ENCODE measurements at regions not wholly inside any gene's neighbourhood (a gene's known extent, or its start where the extent isn't known, plus 50 kb on each side); places are given as distances from the start of the nearest gene placed in this dataset.

DNA sequence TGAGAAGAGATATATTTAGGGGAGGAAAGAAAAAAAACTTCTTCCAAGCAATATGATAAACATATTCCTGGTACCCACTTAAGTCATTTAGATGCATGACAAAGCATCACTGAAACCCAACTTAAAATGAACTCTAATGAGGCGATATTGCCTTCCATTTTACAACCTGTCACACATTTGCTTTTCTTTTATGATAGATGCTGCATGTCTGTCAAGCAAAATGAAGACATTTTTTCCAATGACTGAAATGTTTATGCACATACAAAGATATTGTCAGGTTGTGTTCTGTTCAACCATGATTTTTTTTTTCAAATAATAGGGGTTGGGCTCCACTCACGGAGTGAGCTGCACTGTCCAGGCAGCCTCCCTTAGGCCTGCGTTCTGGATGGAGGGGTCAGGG, 894.4 kb downstream of the SORCS3 start:
- no peaks in the 10 kb centered on the region for H3K4me1 ChIP-seq (ENCODE audit: control insufficient read depth in 1 of 2, insufficient read depth in 2 of 2, low read length in 2 of 2)

DNA sequence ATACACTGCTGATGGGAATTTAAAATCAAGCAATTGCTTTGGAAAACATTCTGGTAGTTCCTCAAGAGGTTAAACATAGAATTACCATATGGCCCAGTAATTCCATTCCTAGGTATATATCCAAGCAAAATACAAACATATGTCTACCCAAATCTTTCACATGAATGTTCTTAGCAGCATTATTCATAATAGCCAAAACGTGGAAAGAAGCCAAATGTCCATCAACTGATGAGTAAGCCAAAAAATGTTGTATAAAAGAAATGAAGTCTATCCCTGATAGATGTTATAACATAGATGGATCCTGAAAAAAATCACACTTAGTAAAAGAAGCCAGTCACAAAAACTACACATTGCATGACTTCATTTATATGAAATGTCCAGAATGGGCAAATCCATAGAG, 893.0 kb downstream of the SORCS3 start:
- H3K9me3 ChIP-seq (ENCODE audit: control insufficient read depth in 1 of 2, low read length in 2 of 2), result peaks cover 0 to 4% of the 10 kb centered on the region in 2 donors
- H3K4me3 ChIP-seq (ENCODE audit: low read depth in 1 of 2, low read length in 2 of 2), result no peak overlapping the region
- no peaks in the 10 kb centered on the region for H3K4me1 ChIP-seq (ENCODE audit: control insufficient read depth in 1 of 2, insufficient read depth in 2 of 2, low read length in 2 of 2)
- no peaks in the 10 kb centered on the region for H3K36me3 ChIP-seq (ENCODE audit: control insufficient read depth in 1 of 2, insufficient read depth in 2 of 2, low read length in 2 of 2)
- no peak overlapping the region for H3K27ac ChIP-seq (ENCODE audit: low read length)
- no peaks in the 10 kb centered on the region for H3K27me3 ChIP-seq (ENCODE audit: low read depth, low read length)

More for the DNA sequence above, 894.4 kb downstream of the SORCS3 start:
- Histone ChIP-seq H3K9me3 (ENCODE audit: control insufficient read depth in 1 of 2, low read length in 2 of 2) (peaks cover 0 to 4% of the 10 kb centered on the region in 2 donors), H3K4me3 (ENCODE audit: low read depth in 1 of 2, low read length in 2 of 2) (no peak overlapping the region), H3K27me3 (ENCODE audit: low read depth, low read length) (no peaks in the 10 kb centered on the region), H3K36me3 (ENCODE audit: control insufficient read depth in 1 of 2, insufficient read depth in 2 of 2, low read length in 2 of 2) (no peaks in the 10 kb centered on the region), H3K27ac (ENCODE audit: low read length) (no peak overlapping the region)

DNA sequence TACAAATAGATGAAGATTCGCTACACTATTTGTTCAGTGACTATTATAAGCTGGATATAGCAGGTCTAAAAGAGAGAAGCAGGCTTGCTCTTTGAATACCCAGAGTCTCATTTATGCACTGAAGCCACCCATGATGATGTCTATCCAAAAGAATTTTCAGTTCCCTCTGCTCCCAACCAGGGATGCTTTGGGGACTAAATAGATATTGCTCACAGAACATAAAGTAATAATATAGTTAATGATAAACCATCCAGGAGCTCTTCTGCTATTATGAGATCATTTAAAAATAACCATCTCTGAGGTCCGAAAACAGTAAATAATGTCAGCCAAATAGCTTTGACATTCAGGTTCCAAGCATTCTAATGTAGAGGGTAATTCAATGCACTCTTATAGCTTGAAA, 875.4 kb downstream of the SORCS3 start:
- H3K27ac ChIP-seq (ENCODE audit: low read length), result no peak overlapping the region
- H3K4me3 ChIP-seq (ENCODE audit: low read depth in 1 of 2, low read length in 2 of 2), result no peak overlapping the region
- no peaks in the 10 kb centered on the region for H3K9me3 ChIP-seq (ENCODE audit: control insufficient read depth in 1 of 2, low read length in 2 of 2)
- H3K4me1 ChIP-seq (ENCODE audit: control insufficient read depth in 1 of 2, insufficient read depth in 2 of 2, low read length in 2 of 2), result no peaks in the 10 kb centered on the region
- H3K27me3 ChIP-seq (ENCODE audit: low read depth, low read length), result no peaks in the 10 kb centered on the region
- no peaks in the 10 kb centered on the region for H3K36me3 ChIP-seq (ENCODE audit: control insufficient read depth in 1 of 2, insufficient read depth in 2 of 2, low read length in 2 of 2)

DNA sequence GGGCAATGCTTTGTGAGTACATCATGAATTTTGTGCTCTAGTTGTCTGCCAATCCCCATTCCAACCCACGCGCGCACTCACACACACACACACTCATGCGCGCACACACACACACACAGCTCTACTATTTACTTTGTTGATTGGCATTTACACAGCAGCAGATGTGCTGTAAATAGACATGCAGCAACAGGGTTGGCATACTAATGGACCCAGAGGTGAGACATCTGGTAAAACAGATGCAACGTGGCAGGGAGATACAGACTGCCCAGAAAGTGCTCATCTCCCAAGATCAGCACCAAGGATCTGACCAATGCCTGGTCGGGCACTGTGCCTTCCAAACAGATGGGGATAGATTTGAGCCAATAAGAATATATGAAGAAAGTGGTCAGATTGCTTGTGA, 873.0 kb downstream of the SORCS3 start:
- no peak overlapping the region for H3K27ac ChIP-seq (ENCODE audit: low read length)
- no peaks in the 10 kb centered on the region for H3K9me3 ChIP-seq (ENCODE audit: control insufficient read depth in 1 of 2, low read length in 2 of 2)
- H3K4me3 ChIP-seq (ENCODE audit: low read depth in 1 of 2, low read length in 2 of 2), result no peak overlapping the region
- H3K36me3 ChIP-seq (ENCODE audit: control insufficient read depth in 1 of 2, insufficient read depth in 2 of 2, low read length in 2 of 2), result no peaks in the 10 kb centered on the region
- no peaks in the 10 kb centered on the region for H3K27me3 ChIP-seq (ENCODE audit: low read depth, low read length)
- H3K4me1 ChIP-seq (ENCODE audit: control insufficient read depth in 1 of 2, insufficient read depth in 2 of 2, low read length in 2 of 2), result no peaks in the 10 kb centered on the region

DNA sequence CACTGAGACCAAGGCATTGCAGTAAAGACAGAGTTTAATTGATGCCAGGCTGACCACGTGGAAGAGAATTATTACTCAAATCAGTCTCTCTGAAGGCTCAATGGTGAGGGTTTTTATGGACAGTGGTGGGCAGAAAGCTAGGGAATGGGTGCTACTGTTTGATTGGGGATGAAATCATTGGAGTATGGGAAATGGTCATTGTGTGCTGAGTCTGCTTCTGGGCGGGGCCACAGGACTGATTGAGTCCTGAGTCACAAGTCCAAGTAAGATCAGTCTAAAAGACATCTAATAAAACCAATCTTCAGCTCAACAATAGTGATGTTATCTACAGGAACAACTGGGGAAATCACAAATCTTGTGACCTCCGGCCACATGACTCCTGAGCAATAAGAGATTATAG, 868.4 kb downstream of the SORCS3 start:
- Histone ChIP-seq H3K9me3 (ENCODE audit: control insufficient read depth in 1 of 2, low read length in 2 of 2) (no peaks in the 10 kb centered on the region), H3K4me1 (ENCODE audit: control insufficient read depth in 1 of 2, insufficient read depth in 2 of 2, low read length in 2 of 2) (no peaks in the 10 kb centered on the region), H3K27me3 (ENCODE audit: low read depth, low read length) (no peaks in the 10 kb centered on the region), H3K27ac (ENCODE audit: low read length) (no peak overlapping the region), H3K4me3 (ENCODE audit: low read depth in 1 of 2, low read length in 2 of 2) (no peak overlapping the region), H3K36me3 (ENCODE audit: control insufficient read depth in 1 of 2, insufficient read depth in 2 of 2, low read length in 2 of 2) (no peaks in the 10 kb centered on the region)

DNA sequence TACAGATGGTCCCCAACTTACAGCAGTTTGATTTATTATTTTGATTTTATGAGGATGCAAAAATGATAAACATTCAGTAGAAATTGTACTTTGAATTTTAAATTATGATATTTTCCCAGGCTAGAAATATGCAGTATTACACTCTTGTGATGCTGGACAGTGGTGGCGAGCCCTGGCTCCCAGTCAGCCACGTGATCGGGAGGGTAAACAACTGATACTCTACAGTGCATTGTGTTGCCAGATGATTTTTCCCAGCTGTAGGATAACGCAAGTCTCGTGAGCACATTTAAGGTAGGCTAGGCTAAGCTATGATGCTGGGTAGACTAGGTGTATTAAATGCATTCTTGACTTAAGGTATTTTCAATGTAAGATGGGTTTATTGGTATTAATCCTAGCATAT, 865.2 kb downstream of the SORCS3 start:
- H3K4me1 ChIP-seq (ENCODE audit: control insufficient read depth in 1 of 2, insufficient read depth in 2 of 2, low read length in 2 of 2), result no peaks in the 10 kb centered on the region
- no peaks in the 10 kb centered on the region for H3K9me3 ChIP-seq (ENCODE audit: control insufficient read depth in 1 of 2, low read length in 2 of 2)
- H3K4me3 ChIP-seq (ENCODE audit: low read depth in 1 of 2, low read length in 2 of 2), result no peak overlapping the region
- H3K27me3 ChIP-seq (ENCODE audit: low read depth, low read length), result no peaks in the 10 kb centered on the region
- H3K27ac ChIP-seq (ENCODE audit: low read length), result no peak overlapping the region
- no peaks in the 10 kb centered on the region for H3K36me3 ChIP-seq (ENCODE audit: control insufficient read depth in 1 of 2, insufficient read depth in 2 of 2, low read length in 2 of 2)

DNA sequence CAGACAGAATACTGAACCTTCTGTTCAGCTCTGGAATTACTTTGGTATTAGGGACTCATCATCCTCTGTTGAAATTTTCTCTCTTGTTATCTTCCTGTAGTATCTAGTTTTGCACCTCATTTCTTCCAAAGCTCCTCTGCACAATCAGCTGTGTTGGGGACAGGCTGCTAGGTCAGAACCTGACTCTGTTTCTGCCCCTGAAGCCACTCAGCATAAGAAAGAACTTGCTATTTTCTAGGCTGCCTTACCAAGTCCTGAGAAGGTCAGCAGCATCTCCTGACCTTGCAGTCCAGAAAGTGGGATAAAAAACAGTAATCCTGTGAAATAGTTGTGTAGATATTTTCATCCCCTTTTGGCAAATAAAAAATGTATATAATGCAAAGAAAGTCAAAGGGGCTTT, 862.6 kb downstream of the SORCS3 start:
- Histone ChIP-seq H3K27ac (ENCODE audit: low read length) (no peak overlapping the region), H3K27me3 (ENCODE audit: low read depth, low read length) (no peaks in the 10 kb centered on the region), H3K36me3 (ENCODE audit: control insufficient read depth in 1 of 2, insufficient read depth in 2 of 2, low read length in 2 of 2) (no peaks in the 10 kb centered on the region), H3K4me1 (ENCODE audit: control insufficient read depth in 1 of 2, insufficient read depth in 2 of 2, low read length in 2 of 2) (no peaks in the 10 kb centered on the region), H3K4me3 (ENCODE audit: low read depth in 1 of 2, low read length in 2 of 2) (no peak overlapping the region), H3K9me3 (ENCODE audit: control insufficient read depth in 1 of 2, low read length in 2 of 2) (no peaks in the 10 kb centered on the region)

DNA sequence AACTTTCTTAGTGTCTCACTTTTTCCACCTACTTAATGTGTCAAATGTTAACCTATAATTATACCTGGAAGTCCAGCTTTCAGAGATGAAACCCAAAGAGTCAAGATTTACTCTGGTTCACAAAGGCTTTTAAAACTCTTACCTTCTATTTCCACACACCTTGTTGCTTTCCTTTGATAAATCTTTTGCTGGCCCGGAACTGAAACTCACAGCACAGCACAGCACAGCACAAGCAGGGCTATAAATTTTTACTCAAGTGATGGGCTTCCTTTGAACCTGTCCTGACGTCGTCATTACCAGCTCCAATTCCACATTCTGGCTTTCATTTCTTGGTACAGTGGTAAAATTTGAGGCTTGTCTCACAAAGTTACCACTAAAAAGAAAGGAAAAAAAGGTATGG, 861.0 kb downstream of the SORCS3 start:
- Histone ChIP-seq H3K9me3 (ENCODE audit: control insufficient read depth in 1 of 2, low read length in 2 of 2) (no peaks in the 10 kb centered on the region), H3K4me1 (ENCODE audit: control insufficient read depth in 1 of 2, insufficient read depth in 2 of 2, low read length in 2 of 2) (no peaks in the 10 kb centered on the region), H3K36me3 (ENCODE audit: control insufficient read depth in 1 of 2, insufficient read depth in 2 of 2, low read length in 2 of 2) (no peaks in the 10 kb centered on the region), H3K27me3 (ENCODE audit: low read depth, low read length) (no peaks in the 10 kb centered on the region), H3K27ac (ENCODE audit: low read length) (no peak overlapping the region), H3K4me3 (ENCODE audit: low read depth in 1 of 2, low read length in 2 of 2) (no peak overlapping the region)

DNA sequence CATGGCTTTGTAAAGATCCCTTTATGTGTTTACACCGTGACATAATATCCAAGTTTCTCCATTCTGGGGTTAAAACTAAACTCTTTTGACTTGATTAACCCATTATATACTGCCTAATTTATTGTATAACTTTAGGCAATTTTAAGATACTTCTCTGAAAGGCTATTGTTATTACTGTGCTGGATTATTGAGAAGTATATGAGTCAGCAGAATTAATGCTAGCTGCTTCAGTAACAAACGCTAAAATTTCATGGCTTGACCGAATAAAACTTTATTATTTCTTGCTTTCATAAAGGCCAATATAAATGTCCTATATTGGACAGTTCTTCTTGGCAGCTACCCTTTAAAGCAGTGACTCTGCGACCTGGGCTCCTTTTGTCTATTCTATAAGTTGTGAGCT, 853.9 kb downstream of the SORCS3 start:
- no peak overlapping the region for H3K27ac ChIP-seq (ENCODE audit: low read length)
- H3K4me3 ChIP-seq (ENCODE audit: low read depth in 1 of 2, low read length in 2 of 2), result no peak overlapping the region
- no peaks in the 10 kb centered on the region for H3K9me3 ChIP-seq (ENCODE audit: control insufficient read depth in 1 of 2, low read length in 2 of 2)
- no peaks in the 10 kb centered on the region for H3K4me1 ChIP-seq (ENCODE audit: control insufficient read depth in 1 of 2, insufficient read depth in 2 of 2, low read length in 2 of 2)
- no peaks in the 10 kb centered on the region for H3K36me3 ChIP-seq (ENCODE audit: control insufficient read depth in 1 of 2, insufficient read depth in 2 of 2, low read length in 2 of 2)
- no peaks in the 10 kb centered on the region for H3K27me3 ChIP-seq (ENCODE audit: low read depth, low read length)

DNA sequence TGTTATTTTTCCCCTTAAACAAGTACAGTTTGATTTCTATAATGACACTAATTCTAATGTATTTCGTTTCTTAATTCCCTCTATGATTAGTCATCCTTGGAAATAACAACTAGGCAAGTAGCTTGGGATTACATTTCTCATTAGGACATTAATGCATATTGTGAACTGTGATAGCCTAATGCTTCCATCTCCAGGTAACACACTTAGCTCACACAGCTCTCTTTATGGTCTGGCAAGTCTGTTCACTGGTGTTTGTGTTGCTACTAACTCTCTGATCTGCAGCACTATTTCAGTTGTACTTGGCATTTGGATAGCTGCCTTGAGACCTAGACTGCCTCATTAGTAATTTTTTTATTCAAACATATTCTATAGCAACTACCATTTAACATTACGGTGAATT, 853.2 kb downstream of the SORCS3 start:
- Histone ChIP-seq H3K9me3 (ENCODE audit: control insufficient read depth in 1 of 2, low read length in 2 of 2) (no peaks in the 10 kb centered on the region), H3K4me1 (ENCODE audit: control insufficient read depth in 1 of 2, insufficient read depth in 2 of 2, low read length in 2 of 2) (no peaks in the 10 kb centered on the region), H3K27me3 (ENCODE audit: low read depth, low read length) (no peaks in the 10 kb centered on the region), H3K36me3 (ENCODE audit: control insufficient read depth in 1 of 2, insufficient read depth in 2 of 2, low read length in 2 of 2) (no peaks in the 10 kb centered on the region), H3K27ac (ENCODE audit: low read length) (no peak overlapping the region), H3K4me3 (ENCODE audit: low read depth in 1 of 2, low read length in 2 of 2) (no peak overlapping the region)

DNA sequence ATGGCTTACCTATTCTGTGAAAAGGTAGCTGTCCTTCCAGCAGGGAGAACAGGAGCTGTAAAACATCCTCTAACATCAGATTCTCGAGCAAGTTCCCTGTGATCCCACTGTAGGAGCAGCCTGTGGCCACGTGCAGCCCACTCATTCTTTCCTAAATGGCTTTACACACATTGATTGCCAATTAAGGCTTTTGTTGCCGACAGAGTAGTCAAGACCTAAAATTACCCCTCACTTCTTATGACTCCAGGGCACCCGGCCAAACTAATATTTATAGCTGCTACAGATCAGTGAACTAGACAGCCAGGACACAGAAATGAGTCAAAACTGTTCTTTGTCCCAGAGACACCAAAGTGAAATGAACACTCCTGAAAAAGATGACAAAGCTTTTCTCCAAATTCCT, 832.1 kb downstream of the SORCS3 start:
- H3K27me3 ChIP-seq (ENCODE audit: low read depth, low read length), result no peaks in the 10 kb centered on the region
- H3K4me1 ChIP-seq (ENCODE audit: control insufficient read depth in 1 of 2, insufficient read depth in 2 of 2, low read length in 2 of 2), result no peaks in the 10 kb centered on the region
- H3K4me3 ChIP-seq (ENCODE audit: low read depth in 1 of 2, low read length in 2 of 2), result no peak overlapping the region
- H3K27ac ChIP-seq (ENCODE audit: low read length), result no peak overlapping the region
- no peaks in the 10 kb centered on the region for H3K9me3 ChIP-seq (ENCODE audit: control insufficient read depth in 1 of 2, low read length in 2 of 2)
- no peaks in the 10 kb centered on the region for H3K36me3 ChIP-seq (ENCODE audit: control insufficient read depth in 1 of 2, insufficient read depth in 2 of 2, low read length in 2 of 2)

DNA sequence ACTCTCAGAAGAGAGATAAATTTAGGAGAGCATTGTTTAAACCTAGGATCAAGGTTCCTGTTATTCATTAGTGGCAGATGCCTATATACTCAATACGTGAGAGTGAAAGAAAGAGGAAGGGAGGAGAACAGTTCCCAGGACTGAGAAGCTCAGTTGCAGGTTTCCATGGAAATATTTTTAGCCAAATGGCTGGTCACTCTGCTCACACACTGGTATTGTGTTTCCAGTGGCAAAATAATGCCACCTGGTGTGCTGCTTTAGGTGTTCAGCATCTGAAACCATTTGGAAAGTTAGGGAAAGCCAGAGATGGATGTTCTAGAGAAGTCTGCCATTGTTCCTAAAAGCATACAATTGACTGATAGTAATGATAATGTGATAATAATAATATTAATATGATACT, 827.7 kb downstream of the SORCS3 start:
- Histone ChIP-seq H3K4me1 (ENCODE audit: control insufficient read depth in 1 of 2, insufficient read depth in 2 of 2, low read length in 2 of 2) (no peaks in the 10 kb centered on the region), H3K9me3 (ENCODE audit: control insufficient read depth in 1 of 2, low read length in 2 of 2) (no peaks in the 10 kb centered on the region), H3K4me3 (ENCODE audit: low read depth in 1 of 2, low read length in 2 of 2) (no peak overlapping the region), H3K27ac (ENCODE audit: low read length) (no peak overlapping the region), H3K27me3 (ENCODE audit: low read depth, low read length) (no peaks in the 10 kb centered on the region), H3K36me3 (ENCODE audit: control insufficient read depth in 1 of 2, insufficient read depth in 2 of 2, low read length in 2 of 2) (no peaks in the 10 kb centered on the region)
